ENCODE measurements at regions not wholly inside any gene's neighbourhood (a gene's known extent, or its start where the extent isn't known, plus 50 kb on each side); places are given as distances from the start of the nearest gene placed in this dataset.
"Not testable (repeated sequence)": the region's sequence is repeated elsewhere in the genome, so short reads cannot be mapped to it uniquely, and the experiment has no call there.

- in situ Hi-C loops (cut with HindIII; ENCODE audit: low sequenced_read_pairs) = no loop called here
Observed at GRCh38 chr10:123221418-123221817, 67.2 kb downstream of the BUB3 start.

DNA sequence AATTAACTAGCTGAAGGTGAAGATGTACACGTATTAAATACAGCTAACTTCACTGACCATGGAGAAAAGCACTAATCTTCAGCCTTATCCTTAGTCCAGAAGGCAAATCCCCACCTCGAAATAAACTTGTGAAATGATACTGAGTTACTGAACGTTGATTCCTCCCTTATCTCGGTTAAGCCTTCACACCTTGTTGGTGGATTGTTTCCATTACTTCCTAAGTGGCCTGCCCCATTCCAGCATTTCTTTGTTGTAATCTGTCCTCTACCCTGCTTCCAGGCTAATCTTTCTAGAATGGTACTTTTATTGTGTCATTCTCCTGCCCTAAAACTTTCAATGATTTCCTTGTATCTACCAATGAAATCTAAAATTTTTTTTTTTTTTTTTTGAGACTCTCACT, 68.6 kb downstream of the BUB3 start:
- in situ Hi-C loops (cut with HindIII; ENCODE audit: low sequenced_read_pairs) = no loop called here

GRCh38 chr10:123227706-123228105, 73.5 kb downstream of the BUB3 start:
- in situ Hi-C loops (cut with HindIII; ENCODE audit: low sequenced_read_pairs) = no loop called here

GRCh38 chr10:123229927-123230630, 75.9 kb downstream of the BUB3 start:
- in situ Hi-C loops (cut with HindIII; ENCODE audit: low sequenced_read_pairs) = no loop called here

GRCh38 chr10:123232879-123233278, 78.7 kb downstream of the BUB3 start:
- in situ Hi-C loops (cut with HindIII; ENCODE audit: low sequenced_read_pairs) = not testable (repeated sequence)

- in situ Hi-C loops (cut with HindIII; ENCODE audit: low sequenced_read_pairs) = not testable (repeated sequence)
Observed at GRCh38 chr10:123235014-123235413, 80.8 kb downstream of the BUB3 start.

- in situ Hi-C loops (cut with HindIII; ENCODE audit: low sequenced_read_pairs) = no loop called here
Observed at GRCh38 chr10:123236126-123236525, 81.9 kb downstream of the BUB3 start.

DNA sequence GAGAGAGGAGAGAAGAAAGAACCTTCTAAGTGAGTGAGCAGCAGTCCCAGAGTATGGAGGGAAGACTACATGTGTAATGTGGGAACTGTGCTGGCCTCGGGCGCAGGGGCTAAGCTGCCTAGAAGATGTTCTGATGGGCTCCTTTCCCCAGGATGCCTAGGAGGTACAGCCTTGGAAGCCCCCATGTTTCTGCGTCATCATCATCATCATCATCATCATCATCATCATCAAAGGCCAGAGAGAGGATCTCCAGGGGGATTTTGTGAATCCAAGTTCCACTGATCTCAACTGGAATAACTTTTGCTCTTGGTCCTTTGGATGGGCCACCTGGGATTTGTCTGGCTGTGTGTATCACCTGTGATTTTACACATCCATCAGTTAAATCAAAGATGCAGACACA, 86.0 kb downstream of the BUB3 start:
- in situ Hi-C loops (cut with HindIII; ENCODE audit: low sequenced_read_pairs) = no loop called here

DNA sequence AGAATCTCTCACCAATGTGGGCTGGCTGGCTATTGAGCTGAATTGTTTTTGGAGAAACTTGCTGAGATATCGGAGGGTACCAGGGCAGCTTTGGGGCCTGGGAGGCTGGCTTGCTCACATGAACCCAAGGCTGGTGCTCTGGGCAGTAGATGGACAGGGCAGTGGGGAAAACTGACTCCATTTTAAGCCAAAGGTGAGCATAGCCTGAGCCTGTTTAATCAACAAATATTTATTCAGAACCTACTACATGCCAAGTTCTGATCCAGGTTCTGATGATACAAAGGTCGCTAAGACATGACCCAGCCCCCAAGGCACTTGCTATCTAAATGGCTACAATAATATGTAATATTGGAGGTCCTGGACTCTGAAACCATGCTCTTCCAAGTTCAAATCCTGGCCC, 86.6 kb downstream of the BUB3 start:
- in situ Hi-C loops (cut with HindIII; ENCODE audit: low sequenced_read_pairs) = no loop called here

DNA sequence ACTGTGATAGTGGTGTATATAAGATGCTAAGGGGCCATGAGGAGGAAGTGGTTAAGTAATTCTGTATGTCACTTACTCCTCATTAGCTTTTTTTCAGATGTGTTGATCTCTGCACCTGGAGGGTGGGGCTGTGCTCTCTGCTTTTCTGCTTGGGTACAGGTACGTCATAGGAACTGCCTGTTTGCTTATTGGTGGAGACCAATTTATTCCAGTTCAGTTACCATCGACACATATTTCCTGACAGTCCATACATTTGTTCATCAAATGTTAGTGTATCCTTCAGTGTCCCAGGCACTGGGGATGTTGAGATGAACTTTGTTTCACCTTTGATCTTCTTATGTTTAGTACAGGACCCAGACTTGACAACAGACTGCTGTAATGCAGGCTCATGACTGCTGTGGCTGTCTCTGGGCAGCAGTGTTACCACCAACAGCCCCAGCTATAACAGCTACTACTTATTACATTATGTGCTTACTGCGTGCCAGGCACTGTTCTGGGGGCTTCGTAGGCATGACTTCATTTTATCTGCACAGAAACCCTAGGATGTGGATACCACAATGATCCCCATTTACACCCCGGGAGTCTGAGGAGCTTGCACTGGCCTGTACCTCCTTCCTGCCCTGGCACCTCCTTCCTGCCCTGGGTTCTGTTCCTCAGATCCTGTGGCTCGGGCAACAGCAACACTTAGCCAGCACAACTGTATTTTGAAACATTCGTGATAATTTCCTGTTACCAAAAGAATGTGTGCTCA, 87.4 kb downstream of the BUB3 start:
- in situ Hi-C loops (cut with HindIII; ENCODE audit: low sequenced_read_pairs) = no loop called here

DNA sequence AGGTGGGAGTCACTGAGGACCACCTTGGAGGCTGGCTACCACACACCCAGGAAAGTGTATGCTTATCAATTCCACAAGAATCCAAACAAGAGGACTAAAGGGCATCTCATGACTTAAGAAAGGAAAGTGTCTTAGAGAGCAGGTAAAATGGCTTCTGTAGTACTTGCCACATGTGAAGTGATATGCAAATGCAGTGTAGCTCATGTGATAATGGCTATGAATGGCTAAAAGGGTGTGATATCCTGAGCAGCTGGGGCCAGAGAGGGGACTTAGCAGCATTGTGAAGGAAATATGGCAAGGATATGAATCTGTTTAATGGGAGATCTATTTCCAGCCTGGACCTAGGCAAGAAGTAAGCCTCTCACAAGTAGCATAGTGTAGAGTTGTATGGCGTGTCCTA, 90.5 kb downstream of the BUB3 start:
- in situ Hi-C loops (cut with HindIII; ENCODE audit: low sequenced_read_pairs) = no loop called here

DNA sequence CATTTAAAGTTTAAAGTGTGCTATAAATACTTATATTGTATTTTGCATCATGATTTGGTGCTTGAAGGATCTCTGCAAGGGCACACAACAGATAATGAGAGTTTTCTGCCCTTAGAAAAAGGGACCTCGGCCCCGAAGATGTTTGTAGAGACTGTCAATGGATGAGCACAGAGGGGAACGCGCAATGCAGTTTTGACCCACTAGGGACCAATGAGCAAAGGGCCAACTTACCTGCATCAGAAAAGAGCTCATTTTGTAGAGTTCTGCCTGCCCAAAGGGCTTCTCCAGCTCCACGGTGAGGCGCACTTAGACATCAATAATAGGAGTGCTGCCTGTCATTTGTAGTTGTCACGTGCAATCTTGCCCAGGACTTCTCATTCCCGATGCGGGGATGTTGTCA, 91.1 kb downstream of the BUB3 start:
- in situ Hi-C loops (cut with HindIII; ENCODE audit: low sequenced_read_pairs) = no loop called here

DNA sequence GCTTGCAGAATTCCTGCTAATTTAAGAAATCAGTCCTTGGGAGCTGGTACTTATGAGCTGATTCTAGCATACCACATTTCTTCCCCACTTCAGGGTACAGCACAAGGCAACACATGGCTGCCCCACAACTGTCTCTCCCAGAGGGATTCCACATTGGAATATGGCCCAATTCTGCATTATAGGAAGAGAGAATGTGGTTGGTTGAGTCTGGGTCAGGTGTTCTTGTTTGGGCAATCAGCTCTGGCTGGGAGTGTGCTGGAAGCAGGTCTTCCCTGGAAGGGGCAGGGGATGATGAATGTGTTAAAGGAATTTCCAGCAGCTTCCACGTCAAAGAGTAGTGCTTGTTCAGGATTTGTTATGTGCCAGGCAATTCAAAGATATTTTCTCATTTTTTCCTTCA, 95.7 kb downstream of the BUB3 start:
- in situ Hi-C loops (cut with HindIII; ENCODE audit: low sequenced_read_pairs) = no loop called here

DNA sequence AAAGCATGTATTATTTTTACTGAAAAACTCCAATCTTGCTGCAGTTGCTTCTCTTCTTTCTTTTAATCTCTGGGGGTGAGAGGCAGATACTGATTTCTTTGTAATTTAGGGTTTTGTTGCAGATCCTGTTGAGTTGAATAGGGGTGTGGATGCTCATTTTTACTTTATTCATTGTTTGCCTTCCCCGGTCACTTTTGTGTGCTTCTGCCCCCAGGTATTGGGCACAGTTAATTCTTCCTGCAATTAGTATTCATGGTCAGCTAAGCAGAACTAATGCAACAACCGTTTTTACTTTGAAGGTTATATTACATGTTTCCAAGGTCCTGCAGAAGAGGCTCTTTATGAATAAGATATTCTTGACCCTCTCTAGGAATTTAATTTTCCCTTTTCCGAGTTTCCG, 96.4 kb downstream of the BUB3 start:
- in situ Hi-C loops (cut with HindIII; ENCODE audit: low sequenced_read_pairs) = no loop called here

DNA sequence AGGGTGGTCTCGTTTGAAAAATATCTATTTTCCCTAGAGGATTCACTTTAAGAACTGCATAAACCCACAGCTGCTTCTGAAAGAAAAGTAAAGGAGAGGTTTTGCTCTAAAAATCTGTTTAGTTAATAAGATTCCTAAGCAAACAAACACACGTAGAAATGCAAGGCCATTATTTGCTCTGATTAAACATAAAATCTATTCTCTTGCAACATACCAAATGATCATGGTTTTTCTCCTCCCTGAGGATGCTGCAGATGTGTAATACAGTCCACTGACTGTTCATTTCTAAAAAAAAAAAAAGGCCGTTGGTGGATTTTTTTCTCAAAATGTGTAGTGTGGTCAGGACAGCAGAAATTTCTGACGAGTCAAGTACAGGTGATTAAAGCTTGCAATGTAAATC, 98.6 kb downstream of the BUB3 start:
- in situ Hi-C loops (cut with HindIII; ENCODE audit: low sequenced_read_pairs) = no loop called here

- in situ Hi-C loops (cut with HindIII; ENCODE audit: low sequenced_read_pairs) = not testable (repeated sequence)
Observed at GRCh38 chr10:123254343-123254742, 100.1 kb downstream of the BUB3 start.

GRCh38 chr10:123257904-123258456, 103.8 kb downstream of the BUB3 start:
- in situ Hi-C loops (cut with HindIII; ENCODE audit: low sequenced_read_pairs) = no loop called here

DNA sequence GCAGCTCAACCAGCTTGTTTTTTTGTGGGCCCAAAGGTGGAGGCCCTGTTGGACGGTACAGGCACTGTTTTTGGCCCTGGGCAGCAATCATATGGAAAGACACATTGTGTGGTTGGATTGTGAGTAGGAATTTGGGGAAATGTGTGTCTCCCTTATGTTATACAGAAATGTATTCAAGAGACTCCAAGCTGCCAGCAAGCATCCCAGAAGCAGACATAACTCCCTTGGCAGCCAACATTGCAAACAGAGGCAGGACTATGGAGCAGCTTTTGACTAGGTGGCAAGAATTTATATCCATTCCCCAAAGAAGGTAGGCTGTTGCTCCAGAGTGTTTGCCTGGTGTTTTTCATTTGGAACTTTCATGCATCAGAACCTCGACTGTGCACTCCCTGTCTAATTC, 104.9 kb downstream of the BUB3 start:
- in situ Hi-C loops (cut with HindIII; ENCODE audit: low sequenced_read_pairs) = no loop called here

DNA sequence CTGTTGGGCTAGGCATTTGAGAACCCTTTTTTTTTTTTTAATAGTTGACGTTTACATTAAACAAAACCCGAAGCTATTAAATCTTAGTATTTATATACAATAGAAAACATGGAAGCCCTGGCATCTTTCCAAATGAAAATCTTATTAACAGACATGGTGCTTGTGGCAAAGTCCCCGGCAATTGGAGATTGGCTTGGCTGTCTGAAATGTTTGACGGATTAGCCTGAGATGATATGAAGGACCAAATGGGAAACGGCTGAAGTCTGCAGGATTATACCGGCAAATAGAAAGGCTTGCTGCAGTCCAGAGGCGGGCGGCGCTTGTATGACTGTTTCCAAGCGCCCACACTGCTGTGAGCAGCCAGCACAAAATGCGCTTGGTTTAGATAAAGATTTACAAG, 105.6 kb downstream of the BUB3 start:
- in situ Hi-C loops (cut with HindIII; ENCODE audit: low sequenced_read_pairs) = no loop called here

- in situ Hi-C loops (cut with HindIII; ENCODE audit: low sequenced_read_pairs) = no loop called here
Observed at GRCh38 chr10:123262456-123262855, 108.3 kb downstream of the BUB3 start.

- in situ Hi-C loops (cut with HindIII; ENCODE audit: low sequenced_read_pairs) = no loop called here
Observed at GRCh38 chr10:123266971-123267370, 112.8 kb downstream of the BUB3 start.

- in situ Hi-C loops (cut with HindIII; ENCODE audit: low sequenced_read_pairs) = no loop called here
Observed at GRCh38 chr10:123269017-123269552, 114.9 kb downstream of the BUB3 start.

Data from endothelial cell of hepatic sinusoid (primary cell).